CD14-positive monocyte (primary cell): ENCODE measurements at regions not wholly inside any gene's neighbourhood (a gene's known extent, or its start where the extent isn't known, plus 50 kb on each side); places are given as distances from the start of the nearest gene placed in this dataset.

ENCODE experiments used
- DNase-seq, 3 donors: peaks; one replicate each; pipeline ENCODE4 v3.0.0-alpha.2; 2011 to 2022
- H2AFZ ChIP-seq: 2 replicates; pipeline ENCODE4 v1.6.0; 2012; ENCODE audit warnings: mild to moderate bottlenecking, low read depth, low read length, inconsistent platforms; ENCODE audit not compliant: insufficient read depth, poor library complexity, severe bottlenecking
- H3K27ac ChIP-seq, 2 donors: 1 replicate in 1 of 2; 2 replicates in 1 of 2; pipeline ENCODE4 v1.5.1; 2012 to 2013; ENCODE audit warnings: low read length in 2 of 2, control low read depth in 1 of 2, inconsistent platforms in 1 of 2, low read depth in 1 of 2, mild to moderate bottlenecking in 1 of 2
- H3K27me3 ChIP-seq, 2 donors: one replicate each; pipeline versions ENCODE4 v1.6.0 to v1.6.1; 2011 to 2013; ENCODE audit warnings: low read length in 2 of 2; ENCODE audit not compliant: control insufficient read depth in 2 of 2, insufficient read depth in 2 of 2
- H3K36me3 ChIP-seq, 2 donors: replicated peaks in 1 of 2; 1 replicate in 1 of 2; 2 replicates in 1 of 2; pipeline versions ENCODE4 v1.5.1 to v1.6.1; 2012 to 2013; ENCODE audit warnings: low read length in 2 of 2, control low read depth in 1 of 2, inconsistent platforms in 1 of 2, mild to moderate bottlenecking in 1 of 2; ENCODE audit not compliant: insufficient read depth in 2 of 2, control insufficient read depth in 1 of 2
- H3K4me1 ChIP-seq, 2 donors: 1 replicate in 1 of 2; 2 replicates in 1 of 2; pipeline versions ENCODE4 v1.5.1 to v1.6.1; 2012 to 2013; ENCODE audit warnings: low read length in 2 of 2, control low read depth in 1 of 2, inconsistent platforms in 1 of 2, mild to moderate bottlenecking in 1 of 2, moderate library complexity in 1 of 2; ENCODE audit not compliant: insufficient read depth in 2 of 2, control insufficient read depth in 1 of 2
- H3K4me2 ChIP-seq: replicated peaks from 2 replicates; pipeline ENCODE3; 2012; ENCODE audit warnings: low read length, moderate library complexity, mild to moderate bottlenecking; ENCODE audit not compliant: poor library complexity, severe bottlenecking; ENCODE audit errors: extremely low read depth
- H3K4me3 ChIP-seq, 3 experiments: fragments of 200-600 bp in 1 of 3; sonication (generic) in 1 of 3; replicated peaks in 1 of 3; 1 replicate in 2 of 3; 2 replicates in 1 of 3; pipeline ENCODE4 v1.5.1; 2011 to 2013; ENCODE audit warnings: low read length in 3 of 3, mild to moderate bottlenecking in 3 of 3, control low read depth in 2 of 3, low read depth in 2 of 3, inconsistent platforms in 1 of 3, moderate library complexity in 1 of 3
- H3K79me2 ChIP-seq: 2 replicates; pipeline ENCODE4 v1.6.0; 2012; ENCODE audit warnings: mild to moderate bottlenecking, control low read depth, inconsistent platforms, low read length, moderate library complexity; ENCODE audit not compliant: insufficient read depth
- H3K9ac ChIP-seq: 2 replicates; pipeline ENCODE4 v1.6.0; 2017; ENCODE audit warnings: low read length, mild to moderate bottlenecking; ENCODE audit not compliant: insufficient read depth, poor library complexity, severe bottlenecking
- H3K9me3 ChIP-seq, 2 donors: replicated peaks in 1 of 2; 1 replicate in 1 of 2; 2 replicates in 1 of 2; pipeline versions ENCODE4 v1.5.1 to v1.6.1; 2012 to 2013; ENCODE audit warnings: low read length in 2 of 2, control low read depth in 1 of 2; ENCODE audit not compliant: control insufficient read depth in 1 of 2, insufficient read depth in 1 of 2
- H4K20me1 ChIP-seq: 2 replicates; pipeline ENCODE4 v1.6.0; 2012; ENCODE audit warnings: mild to moderate bottlenecking, low read length, control low read depth, moderate library complexity; ENCODE audit not compliant: insufficient read depth
- H3K27ac Mint-ChIP-seq, 7 donors: one replicate each; pipeline ENCODE4 v1.8.0; 2020; ENCODE audit warnings: mild to moderate bottlenecking in 7 of 7, mixed read lengths in 7 of 7, moderate library complexity in 6 of 7, inconsistent platforms in 2 of 7
- H3K27me3 Mint-ChIP-seq, 3 donors: one replicate each; pipeline ENCODE4 v1.8.0; 2021 to 2022; ENCODE audit warnings: low read depth in 3 of 3, mild to moderate bottlenecking in 3 of 3, mixed read lengths in 3 of 3, moderate library complexity in 3 of 3, inconsistent platforms in 1 of 3
- H3K36me3 Mint-ChIP-seq, 2 donors: one replicate each; pipeline ENCODE4 v1.8.0; 2020; ENCODE audit warnings: mixed read lengths in 2 of 2, inconsistent platforms in 1 of 2, mild to moderate bottlenecking in 1 of 2
- H3K4me1 Mint-ChIP-seq: one replicate; pipeline ENCODE4 v1.8.0; 2020; ENCODE audit warnings: mild to moderate bottlenecking, mixed read lengths
- H3K4me3 Mint-ChIP-seq, 2 donors: one replicate each; pipeline ENCODE4 v1.8.0; 2020; ENCODE audit warnings: mild to moderate bottlenecking in 2 of 2, mixed read lengths in 2 of 2, moderate library complexity in 1 of 2
- H3K9me3 Mint-ChIP-seq, 7 donors: one replicate each; pipeline ENCODE4 v1.8.0; 2020 to 2022; ENCODE audit warnings: mixed read lengths in 7 of 7, mild to moderate bottlenecking in 6 of 7, moderate library complexity in 6 of 7, inconsistent platforms in 2 of 7
- CTCF ChIP-seq: fragments of 200-600 bp; IDR thresholded peaks from one replicate; pipeline ENCODE4 v1.8.0; 2022; ENCODE audit warnings: antibody characterized with exemption, mild to moderate bottlenecking
- WGBS: methylation state at CpG from one replicate; pipeline ENCODE4 v1.1.5; 2013; ENCODE audit warnings: missing lambda C conversion rate; ENCODE audit not compliant: insufficient coverage; 5-methylcytosine and 5-hydroxymethylcytosine counted together
- intact Hi-C, 2 donors: fragments of 100-400 bp; cut with micrococcal nuclease; formaldehyde crosslinking; loops; one replicate each; pipeline versions ENCODE4 v1.15.0 to v1.15.1; 2023

- intact Hi-C loops, result no loop called here
- Histone ChIP-seq H3K36me3 (no peaks in the 10 kb centered on the region), H3K27me3 (no peaks in the 10 kb centered on the region), H4K20me1 (no peaks in the 10 kb centered on the region), H2AFZ (no peak overlapping the region), H3K4me3 (no peak overlapping the region), H3K27ac (no peak overlapping the region), H3K4me2 (no peak overlapping the region), H3K4me1 (no peaks in the 10 kb centered on the region), H3K9ac (no peak overlapping the region), H3K79me2 (no peaks in the 10 kb centered on the region), H3K9me3 (no peaks in the 10 kb centered on the region)
- no CpG with 5 or more reads among the region's 1 CpG for WGBS
- H3K36me3 Mint-ChIP-seq, result no peaks in the 10 kb centered on the region
- H3K4me3 Mint-ChIP-seq, result no peak overlapping the region
- H3K27me3 Mint-ChIP-seq, result peaks cover 0 to 4% (median 1%) of the 10 kb centered on the region in 3 donors
- H3K4me1 Mint-ChIP-seq, result peaks cover 4% of the 10 kb centered on the region
- H3K9me3 Mint-ChIP-seq, result peaks cover 0 to 3% (median 0%) of the 10 kb centered on the region in 7 donors
- no peak overlapping the region for H3K27ac Mint-ChIP-seq
- DNase-seq, result no peak
- no peak for TF ChIP-seq CTCF
Measured at GRCh38 chr7:36003343-36003742, 149.7 kb upstream of the EEPD1 start.

GRCh38 chr7:36005293-36005692 lies 147.8 kb upstream of the EEPD1 start:
- peaks cover 0 to 4% (median 1%) of the 10 kb centered on the region in 3 donors for H3K27me3 Mint-ChIP-seq

More at GRCh38 chr7:36005293-36005692, 147.8 kb upstream of the EEPD1 start:
- peaks cover 0 to 3% (median 0%) of the 10 kb centered on the region in 7 donors for H3K9me3 Mint-ChIP-seq
- Histone ChIP-seq H3K27me3 (no peaks in the 10 kb centered on the region), H3K4me2 (no peak overlapping the region), H3K9ac (no peak overlapping the region), H3K4me3 (no peak overlapping the region), H4K20me1 (no peaks in the 10 kb centered on the region), H2AFZ (no peak overlapping the region), H3K36me3 (no peaks in the 10 kb centered on the region), H3K4me1 (no peaks in the 10 kb centered on the region), H3K27ac (no peak overlapping the region), H3K9me3 (no peaks in the 10 kb centered on the region), H3K79me2 (no peaks in the 10 kb centered on the region)
- H3K4me3 Mint-ChIP-seq, result no peak overlapping the region
- TF ChIP-seq CTCF, result no peak
- H3K27ac Mint-ChIP-seq, result no peak overlapping the region
- no CpG with 5 or more reads among the region's 3 CpGs for WGBS
- DNase-seq, result no peak
- intact Hi-C loops, result no loop called here
- peaks cover 4% of the 10 kb centered on the region for H3K4me1 Mint-ChIP-seq
- H3K36me3 Mint-ChIP-seq, result no peaks in the 10 kb centered on the region
